DOHH2 (cell line): ENCODE measurements at regions not wholly inside any gene's neighbourhood (a gene's known extent, or its start where the extent isn't known, plus 50 kb on each side); places are given as distances from the start of the nearest gene placed in this dataset.

Experiments used
- H3F3A ChIP-seq: fragments of 200-600 bp; sonication (generic), shearing (Covaris generic); 2 replicates; pipeline ENCODE4 v1.6.0; 2016; ENCODE audit warnings: antibody characterized with exemption, mild to moderate bottlenecking; ENCODE audit not compliant: control insufficient read depth, insufficient read depth
- H3K27ac ChIP-seq: fragments of 200-600 bp; sonication (generic); 2 replicates; pipeline ENCODE4 v1.5.1; 2014; ENCODE audit warnings: low read depth, mild to moderate bottlenecking, low read length, moderate library complexity
- H3K27me3 ChIP-seq: fragments of 200-600 bp; sonication (generic); 2 replicates; pipeline ENCODE4 v1.6.1; 2014; ENCODE audit warnings: mild to moderate bottlenecking, low read length, mixed read lengths; ENCODE audit not compliant: control insufficient read depth
- H3K36me3 ChIP-seq: fragments of 200-600 bp; sonication (generic); 2 replicates; pipeline ENCODE4 v1.6.1; 2014; ENCODE audit warnings: mild to moderate bottlenecking, low read length, moderate library complexity, mixed read lengths; ENCODE audit not compliant: control insufficient read depth
- H3K4me1 ChIP-seq: fragments of 200-600 bp; sonication (generic); 2 replicates; pipeline ENCODE4 v1.6.1; 2014; ENCODE audit warnings: mild to moderate bottlenecking, low read length, mixed read lengths; ENCODE audit not compliant: control insufficient read depth
- H3K4me2 ChIP-seq: fragments of 200-600 bp; sonication (generic); 2 replicates; pipeline ENCODE4 v1.6.0; 2014; ENCODE audit warnings: mild to moderate bottlenecking, low read length, moderate library complexity
- H3K4me3 ChIP-seq: fragments of 200-600 bp; sonication (generic); 2 replicates; pipeline ENCODE4 v1.5.1; 2014; ENCODE audit warnings: mild to moderate bottlenecking, low read length, mixed read lengths
- H3K79me2 ChIP-seq: fragments of 200-600 bp; sonication (generic); 2 replicates; pipeline ENCODE4 v1.6.1; 2014; ENCODE audit warnings: mild to moderate bottlenecking, low read length, mixed read lengths; ENCODE audit not compliant: control insufficient read depth
- H3K9me2 ChIP-seq: fragments of 200-600 bp; sonication (generic); replicated peaks from 2 replicates; pipeline ENCODE4 v1.6.1; 2014; ENCODE audit warnings: mild to moderate bottlenecking, low read length, mixed read lengths; ENCODE audit not compliant: control insufficient read depth
- H3K9me3 ChIP-seq: fragments of 200-600 bp; sonication (generic); 2 replicates; pipeline ENCODE4 v1.6.1; 2014; ENCODE audit warnings: antibody characterized with exemption, low read length, mixed read lengths; ENCODE audit not compliant: control insufficient read depth, insufficient read depth
- H4K20me1 ChIP-seq: fragments of 200-600 bp; sonication (generic); 2 replicates; pipeline ENCODE4 v1.6.0; 2014; ENCODE audit warnings: low read depth, mild to moderate bottlenecking, antibody characterized with exemption, low read length, moderate library complexity; ENCODE audit not compliant: control insufficient read depth, insufficient read depth
- EZH2phosphoT487 ChIP-seq: fragments of 200-600 bp; sonication (generic); IDR thresholded peaks from 2 replicates; pipeline ENCODE4 v1.6.1; 2017; ENCODE audit warnings: borderline replicate concordance, mild to moderate bottlenecking, antibody characterized with exemption, low read length, moderate library complexity, mixed read lengths
- TF ChIP-seq, protein P1 (sequence below): fragments of 200-600 bp; sonication (generic); IDR thresholded peaks from one replicate; pipeline ENCODE4 v1.5.1; 2014; ENCODE audit warnings: antibody characterized with exemption, mild to moderate bottlenecking, low read depth, low read length; ENCODE audit not compliant: poor library complexity, severe bottlenecking

DNA sequence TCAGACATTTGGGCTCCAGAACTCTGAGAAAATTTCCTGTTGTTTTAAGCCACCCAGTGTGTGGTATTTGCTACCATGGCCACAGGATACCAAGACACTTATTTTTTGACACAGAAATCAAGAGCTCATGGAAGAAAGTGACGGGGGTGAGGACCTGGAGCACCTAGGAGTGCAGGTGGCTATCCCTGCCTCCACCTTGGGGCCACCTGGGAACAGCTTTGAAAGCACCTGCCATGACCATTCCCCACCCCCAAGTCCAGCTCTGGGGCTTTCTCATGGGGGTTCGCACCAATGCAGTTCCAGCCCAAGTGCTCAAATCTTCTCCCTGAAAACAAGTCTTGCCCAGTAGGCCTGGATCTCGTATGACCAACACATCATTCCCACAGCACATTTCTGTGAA is 214.9 kb upstream of the IRX1 start:
- no peak overlapping the region for H3K27ac ChIP-seq
- H3K4me1 ChIP-seq = no peaks in the 10 kb centered on the region
- no peaks in the 10 kb centered on the region for H3K79me2 ChIP-seq
- H3F3A ChIP-seq = no peaks in the 10 kb centered on the region
- no peak overlapping the region for H3K4me2 ChIP-seq
- H3K36me3 ChIP-seq = no peaks in the 10 kb centered on the region
- peaks cover 8% of the 10 kb centered on the region; the same call in 1 of the 2 replicates for H3K9me3 ChIP-seq
- H3K4me3 ChIP-seq = no peak overlapping the region
- no peaks in the 10 kb centered on the region for H4K20me1 ChIP-seq
- TF ChIP-seq EZH2phosphoT487 = no peak
- H3K27me3 ChIP-seq = no peaks in the 10 kb centered on the region
- H3K9me2 ChIP-seq = no peaks in the 10 kb centered on the region

DNA sequence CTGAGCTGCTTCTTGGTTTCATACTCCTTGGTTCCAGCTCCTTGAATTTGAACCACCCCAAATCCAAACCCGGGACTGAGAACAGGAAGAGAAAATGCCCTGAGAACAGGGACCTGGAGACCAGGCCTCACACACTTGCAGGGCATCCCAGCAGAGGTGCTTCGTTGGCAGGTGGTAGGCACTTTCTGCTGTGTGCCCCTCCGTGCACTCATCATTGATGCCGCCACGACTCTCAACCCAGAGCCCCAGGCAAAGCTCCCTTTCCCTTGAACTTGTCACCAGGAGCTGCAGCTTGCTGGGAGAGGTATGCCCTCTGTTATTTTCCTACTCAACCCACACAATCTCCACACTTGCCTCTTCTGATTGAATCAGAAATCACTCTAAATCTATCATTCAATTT is 217.8 kb upstream of the IRX1 start:
- TF ChIP-seq, protein P1, sequence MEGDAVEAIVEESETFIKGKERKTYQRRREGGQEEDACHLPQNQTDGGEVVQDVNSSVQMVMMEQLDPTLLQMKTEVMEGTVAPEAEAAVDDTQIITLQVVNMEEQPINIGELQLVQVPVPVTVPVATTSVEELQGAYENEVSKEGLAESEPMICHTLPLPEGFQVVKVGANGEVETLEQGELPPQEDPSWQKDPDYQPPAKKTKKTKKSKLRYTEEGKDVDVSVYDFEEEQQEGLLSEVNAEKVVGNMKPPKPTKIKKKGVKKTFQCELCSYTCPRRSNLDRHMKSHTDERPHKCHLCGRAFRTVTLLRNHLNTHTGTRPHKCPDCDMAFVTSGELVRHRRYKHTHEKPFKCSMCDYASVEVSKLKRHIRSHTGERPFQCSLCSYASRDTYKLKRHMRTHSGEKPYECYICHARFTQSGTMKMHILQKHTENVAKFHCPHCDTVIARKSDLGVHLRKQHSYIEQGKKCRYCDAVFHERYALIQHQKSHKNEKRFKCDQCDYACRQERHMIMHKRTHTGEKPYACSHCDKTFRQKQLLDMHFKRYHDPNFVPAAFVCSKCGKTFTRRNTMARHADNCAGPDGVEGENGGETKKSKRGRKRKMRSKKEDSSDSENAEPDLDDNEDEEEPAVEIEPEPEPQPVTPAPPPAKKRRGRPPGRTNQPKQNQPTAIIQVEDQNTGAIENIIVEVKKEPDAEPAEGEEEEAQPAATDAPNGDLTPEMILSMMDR = no peak
- no peak for TF ChIP-seq EZH2phosphoT487
- no peaks in the 10 kb centered on the region for H3F3A ChIP-seq
- H3K27ac ChIP-seq = no peak overlapping the region

DNA sequence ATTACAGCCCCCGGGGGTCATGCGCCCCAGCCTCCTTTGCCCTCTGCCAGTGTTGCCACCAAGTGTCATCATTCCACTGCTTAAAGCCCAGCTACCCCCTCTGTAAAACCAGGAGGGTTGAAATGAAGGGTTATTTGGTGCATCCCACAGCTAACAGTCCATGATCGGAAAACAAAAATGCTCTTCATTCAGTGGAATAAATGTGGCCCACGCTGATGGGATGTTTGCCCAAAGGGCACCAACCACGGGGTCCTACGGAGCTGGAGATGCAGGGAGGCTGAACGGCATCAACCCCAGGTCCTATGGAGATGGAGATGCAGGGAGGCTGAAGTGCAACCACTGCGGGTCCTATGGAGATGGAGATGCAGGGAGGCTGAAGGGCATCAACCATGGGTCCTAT is 218.5 kb upstream of the IRX1 start:
- Histone ChIP-seq H3K79me2 (no peaks in the 10 kb centered on the region), H3K4me3 (no peak overlapping the region), H3K4me2 (no peak overlapping the region), H3F3A (no peaks in the 10 kb centered on the region), H4K20me1 (no peaks in the 10 kb centered on the region), H3K27me3 (no peaks in the 10 kb centered on the region), H3K9me3 (peaks cover 16% of the 10 kb centered on the region; the same call in 1 of the 2 replicates), H3K27ac (no peak overlapping the region), H3K36me3 (no peaks in the 10 kb centered on the region), H3K9me2 (no peaks in the 10 kb centered on the region), H3K4me1 (no peaks in the 10 kb centered on the region)
- TF ChIP-seq, protein P1 = no peak
- no peak for TF ChIP-seq EZH2phosphoT487

More for the DNA sequence above, 217.8 kb upstream of the IRX1 start:
- H3K36me3 ChIP-seq = no peaks in the 10 kb centered on the region
- H3K9me2 ChIP-seq = no peaks in the 10 kb centered on the region
- no peaks in the 10 kb centered on the region for H3K27me3 ChIP-seq
- no peaks in the 10 kb centered on the region for H3K79me2 ChIP-seq
- H3K4me2 ChIP-seq = no peak overlapping the region
- H3K9me3 ChIP-seq = peaks cover 18% of the 10 kb centered on the region; the same call in 1 of the 2 replicates
- H3K4me1 ChIP-seq = no peaks in the 10 kb centered on the region
- H4K20me1 ChIP-seq = no peaks in the 10 kb centered on the region
- no peak overlapping the region for H3K4me3 ChIP-seq

DNA sequence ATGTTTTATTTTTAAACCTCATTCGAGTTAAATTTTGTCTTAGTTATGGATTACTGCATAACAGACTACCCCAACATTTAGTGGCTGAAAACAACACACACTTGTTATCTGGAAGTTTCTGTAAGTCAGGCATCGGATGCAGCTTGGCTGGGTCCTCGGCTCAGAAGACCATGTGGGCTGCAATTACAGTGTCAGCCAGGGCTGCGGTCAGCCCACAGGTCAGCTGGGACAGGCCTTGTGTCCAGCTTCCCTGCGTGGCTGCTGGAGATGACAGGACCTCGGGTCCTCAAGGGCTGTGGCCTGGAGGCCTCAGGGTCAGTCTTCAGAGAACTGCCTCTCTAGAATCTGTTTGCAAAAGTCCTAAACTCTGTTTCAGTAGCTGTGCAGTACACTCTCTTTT is 219.0 kb upstream of the IRX1 start:
- Histone ChIP-seq H3K4me3 (no peak overlapping the region), H3K4me2 (no peak overlapping the region), H3K36me3 (no peaks in the 10 kb centered on the region), H3K4me1 (no peaks in the 10 kb centered on the region), H3K27me3 (no peaks in the 10 kb centered on the region), H4K20me1 (no peaks in the 10 kb centered on the region), H3K79me2 (no peaks in the 10 kb centered on the region), H3K9me3 (peaks cover 16% of the 10 kb centered on the region; the same call in 1 of the 2 replicates), H3K27ac (no peak overlapping the region), H3F3A (no peaks in the 10 kb centered on the region), H3K9me2 (no peaks in the 10 kb centered on the region)
- TF ChIP-seq, protein P1 = no peak
- no peak for TF ChIP-seq EZH2phosphoT487
